PC-3 (cell line): ENCODE measurements at regions not wholly inside any gene's neighbourhood (a gene's known extent, or its start where the extent isn't known, plus 50 kb on each side); places are given as distances from the start of the nearest gene placed in this dataset.

Experiments used
- ATAC-seq: fragments of 200-7000 bp; cut with Tn5 transposase; 2 replicates; pipeline ENCODE4 v1.9.1; 2020; ENCODE audit warnings: mild to moderate bottlenecking, moderate library complexity
- BruUV-seq: library from RNA; stranded (reverse); fragments of 400-500 nt; replicated peaks from 2 replicates; lab custom pipeline; 2021; lab: Mats Ljungman, UMichigan
- CTCF ChIA-PET: fragments of 300-600 bp; sonication (Branson Sonifier 250); formaldehyde crosslinking; loops from one replicate; lab custom pipeline; 2022; ENCODE audit warnings: antibody characterized with exemption; lab: Charles Lee
- POLR2A ChIA-PET: fragments of 300-600 bp; sonication (Branson Sonifier 250); formaldehyde crosslinking; loops from one replicate; lab custom pipeline; 2022; ENCODE audit warnings: antibody characterized with exemption; ENCODE audit not compliant: unreplicated experiment; lab: Charles Lee
- DNase-seq: peaks from one replicate; pipeline ENCODE4 v3.0.0-alpha.2; 2015
- H2AFZ ChIP-seq: fragments of 300-600 bp; sonication (generic); 2 replicates; pipeline ENCODE4 v1.6.0; 2016; ENCODE audit warnings: antibody characterized with exemption, low read length
- H3F3A ChIP-seq: fragments of 300-600 bp; sonication (generic); one replicate; pipeline ENCODE4 v1.6.0; 2017; ENCODE audit warnings: antibody characterized with exemption, low read length, control low read depth, mild to moderate bottlenecking; ENCODE audit not compliant: unreplicated experiment
- H3K27ac ChIP-seq: fragments of 300-600 bp; sonication (generic); 2 replicates; pipeline ENCODE4 v1.5.1; 2016; ENCODE audit warnings: mild to moderate bottlenecking, low read length
- H3K27me3 ChIP-seq: fragments of 300-600 bp; sonication (generic); 2 replicates; pipeline ENCODE4 v1.6.1; 2016; ENCODE audit warnings: low read length, mixed read lengths
- H3K36me3 ChIP-seq: fragments of 300-600 bp; sonication (generic); 2 replicates; pipeline ENCODE4 v1.6.1; 2016; ENCODE audit warnings: low read depth, mixed run types, low read length, mixed read lengths
- H3K4me1 ChIP-seq: fragments of 300-600 bp; sonication (generic); 2 replicates; pipeline ENCODE4 v1.5.1; 2016; ENCODE audit warnings: low read length; ENCODE audit not compliant: insufficient read depth
- H3K4me2 ChIP-seq: fragments of 300-600 bp; sonication (generic); 2 replicates; pipeline ENCODE4 v1.6.0; 2016; ENCODE audit warnings: low read length
- H3K4me3 ChIP-seq: fragments of 300-600 bp; sonication (generic); 2 replicates; pipeline ENCODE4 v1.5.1; 2016; ENCODE audit warnings: mild to moderate bottlenecking, low read length, mixed read lengths
- H3K79me2 ChIP-seq: fragments of 300-600 bp; sonication (generic); 2 replicates; pipeline ENCODE4 v1.6.1; 2017; ENCODE audit warnings: low read length, mixed read lengths
- H3K9ac ChIP-seq: fragments of 300-600 bp; sonication (generic); 2 replicates; pipeline ENCODE4 v1.6.0; 2016; ENCODE audit warnings: mild to moderate bottlenecking, low read length
- H3K9me2 ChIP-seq: fragments of 300-600 bp; sonication (generic); replicated peaks from 2 replicates; pipeline ENCODE4 v1.6.1; 2016; ENCODE audit warnings: mixed run types, low read length, mixed read lengths
- H3K9me3 ChIP-seq: fragments of 300-600 bp; sonication (generic); 2 replicates; pipeline ENCODE4 v1.6.1; 2016; ENCODE audit warnings: low read length, mixed read lengths
- H4K20me1 ChIP-seq: fragments of 300-600 bp; sonication (generic); 2 replicates; pipeline ENCODE4 v1.6.1; 2016; ENCODE audit warnings: low read length, mixed read lengths
- EZH2 ChIP-seq: fragments of 300-600 bp; sonication (generic); IDR thresholded peaks from one replicate; pipeline ENCODE4 v1.6.1; 2017; ENCODE audit warnings: antibody characterized with exemption, mild to moderate bottlenecking, low read length; ENCODE audit not compliant: unreplicated experiment
- EZH2phosphoT487 ChIP-seq: fragments of 300-600 bp; sonication (generic); IDR thresholded peaks from 2 replicates; pipeline ENCODE4 v1.6.1; 2018; ENCODE audit warnings: mild to moderate bottlenecking, antibody characterized with exemption, low read length, borderline replicate concordance
- intact Hi-C: fragments of 100-400 bp; cut with micrococcal nuclease; formaldehyde crosslinking; loops from 2 replicates; pipeline ENCODE4 v1.9.0; 2023
- TF ChIP-seq, protein P1 (sequence below): fragments of 300-600 bp; sonication (generic); conservative IDR thresholded peaks from 2 replicates; pipeline ENCODE4 v1.5.1; 2017; ENCODE audit warnings: antibody characterized with exemption, low read depth, mild to moderate bottlenecking, low read length

DNA sequence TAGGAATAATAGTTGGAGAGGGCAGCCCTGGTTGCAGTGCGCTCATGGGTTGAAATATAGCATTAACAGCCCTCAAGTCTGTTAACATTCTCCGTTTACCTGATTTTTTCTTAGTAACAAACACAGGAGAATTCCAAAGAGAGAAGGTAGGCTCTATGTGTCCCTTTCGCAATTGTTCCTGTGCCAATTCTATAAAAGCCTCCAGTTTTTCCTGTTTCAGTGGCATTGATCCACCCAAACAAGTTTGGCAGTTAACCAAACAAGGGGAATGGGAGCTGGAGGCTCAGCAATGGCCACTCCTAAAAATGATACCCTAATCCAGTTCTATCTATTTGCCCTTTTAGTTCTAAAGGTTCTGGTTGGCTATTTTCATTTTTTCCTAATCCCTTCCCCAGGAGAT, 151.6 kb downstream of the ZNF486 start:
- Histone ChIP-seq H3K27me3 (no peaks in the 10 kb centered on the region), H3K4me3 (no peak overlapping the region), H3K9me3 (0 out of 2 replicates have a peak, but pooled peaks cover 14% of the 10 kb centered on the region), H3K4me1 (no peaks in the 10 kb centered on the region), H3K79me2 (no peaks in the 10 kb centered on the region), H3K4me2 (no peak overlapping the region), H4K20me1 (no peaks in the 10 kb centered on the region), H3K27ac (no peak overlapping the region), H2AFZ (no peak overlapping the region), H3F3A (no peaks in the 10 kb centered on the region), H3K36me3 (no peaks in the 10 kb centered on the region), H3K9ac (no peak overlapping the region), H3K9me2 (no peaks in the 10 kb centered on the region)
- intact Hi-C loops: no loop called here
- TF ChIP-seq EZH2 (no peak), EZH2phosphoT487 (no peak)
- TF ChIP-seq, protein P1, sequence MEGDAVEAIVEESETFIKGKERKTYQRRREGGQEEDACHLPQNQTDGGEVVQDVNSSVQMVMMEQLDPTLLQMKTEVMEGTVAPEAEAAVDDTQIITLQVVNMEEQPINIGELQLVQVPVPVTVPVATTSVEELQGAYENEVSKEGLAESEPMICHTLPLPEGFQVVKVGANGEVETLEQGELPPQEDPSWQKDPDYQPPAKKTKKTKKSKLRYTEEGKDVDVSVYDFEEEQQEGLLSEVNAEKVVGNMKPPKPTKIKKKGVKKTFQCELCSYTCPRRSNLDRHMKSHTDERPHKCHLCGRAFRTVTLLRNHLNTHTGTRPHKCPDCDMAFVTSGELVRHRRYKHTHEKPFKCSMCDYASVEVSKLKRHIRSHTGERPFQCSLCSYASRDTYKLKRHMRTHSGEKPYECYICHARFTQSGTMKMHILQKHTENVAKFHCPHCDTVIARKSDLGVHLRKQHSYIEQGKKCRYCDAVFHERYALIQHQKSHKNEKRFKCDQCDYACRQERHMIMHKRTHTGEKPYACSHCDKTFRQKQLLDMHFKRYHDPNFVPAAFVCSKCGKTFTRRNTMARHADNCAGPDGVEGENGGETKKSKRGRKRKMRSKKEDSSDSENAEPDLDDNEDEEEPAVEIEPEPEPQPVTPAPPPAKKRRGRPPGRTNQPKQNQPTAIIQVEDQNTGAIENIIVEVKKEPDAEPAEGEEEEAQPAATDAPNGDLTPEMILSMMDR: no peak
- DNase-seq: no peak
- BruUV-seq: no TSS peak
- POLR2A ChIA-PET: no interaction called here
- ATAC-seq: no peak
- CTCF ChIA-PET: no interaction called here

GRCh38 chr19:20315543-20315942, 148.5 kb downstream of the ZNF486 start:
- Histone ChIP-seq H3K36me3 (no peaks in the 10 kb centered on the region), H3K27me3 (no peaks in the 10 kb centered on the region), H4K20me1 (no peaks in the 10 kb centered on the region), H3K79me2 (no peaks in the 10 kb centered on the region), H3K4me1 (no peaks in the 10 kb centered on the region), H3K4me3 (no peak overlapping the region), H3K9ac (no peak overlapping the region), H3F3A (no peaks in the 10 kb centered on the region), H3K4me2 (no peak overlapping the region), H3K27ac (no peak overlapping the region), H3K9me3 (0 out of 2 replicates have a peak, but pooled peaks cover 14% of the 10 kb centered on the region), H2AFZ (no peak overlapping the region), H3K9me2 (no peaks in the 10 kb centered on the region)
- no TSS peak for BruUV-seq
- ATAC-seq: no peak
- no peak for TF ChIP-seq EZH2phosphoT487
- TF ChIP-seq EZH2: no peak
- TF ChIP-seq, protein P1: no peak
- no peak for DNase-seq
- POLR2A ChIA-PET: no interaction called here
- intact Hi-C loops: no loop called here
- CTCF ChIA-PET: no interaction called here

GRCh38 chr19:20313894-20314293, 146.9 kb downstream of the ZNF486 start:
- BruUV-seq: no TSS peak
- H3F3A ChIP-seq: no peaks in the 10 kb centered on the region
- CTCF ChIA-PET: no interaction called here
- no peak for DNase-seq
- H3K79me2 ChIP-seq: no peaks in the 10 kb centered on the region
- H3K9me3 ChIP-seq: 0 out of 2 replicates have a peak, but pooled peaks cover 10% of the 10 kb centered on the region
- ATAC-seq: no peak
- no peak overlapping the region for H3K9ac ChIP-seq
- no peak overlapping the region for H3K4me3 ChIP-seq
- intact Hi-C loops: no loop called here
- H3K4me2 ChIP-seq: no peak overlapping the region
- TF ChIP-seq, protein P1: no peak
- TF ChIP-seq EZH2: no peak
- TF ChIP-seq EZH2phosphoT487: no peak
- H2AFZ ChIP-seq: no peak overlapping the region
- no peaks in the 10 kb centered on the region for H3K4me1 ChIP-seq
- no peaks in the 10 kb centered on the region for H4K20me1 ChIP-seq
- POLR2A ChIA-PET: no interaction called here
- H3K27me3 ChIP-seq: no peaks in the 10 kb centered on the region
- no peaks in the 10 kb centered on the region for H3K9me2 ChIP-seq
- H3K36me3 ChIP-seq: no peaks in the 10 kb centered on the region
- no peak overlapping the region for H3K27ac ChIP-seq
